ENCODE measurements at regions not wholly inside any gene's neighbourhood (a gene's known extent, or its start where the extent isn't known, plus 50 kb on each side); places are given as distances from the start of the nearest gene placed in this dataset.
"Not testable (repeated sequence)": the region's sequence is repeated elsewhere in the genome, so short reads cannot be mapped to it uniquely, and the experiment has no call there.

DNA sequence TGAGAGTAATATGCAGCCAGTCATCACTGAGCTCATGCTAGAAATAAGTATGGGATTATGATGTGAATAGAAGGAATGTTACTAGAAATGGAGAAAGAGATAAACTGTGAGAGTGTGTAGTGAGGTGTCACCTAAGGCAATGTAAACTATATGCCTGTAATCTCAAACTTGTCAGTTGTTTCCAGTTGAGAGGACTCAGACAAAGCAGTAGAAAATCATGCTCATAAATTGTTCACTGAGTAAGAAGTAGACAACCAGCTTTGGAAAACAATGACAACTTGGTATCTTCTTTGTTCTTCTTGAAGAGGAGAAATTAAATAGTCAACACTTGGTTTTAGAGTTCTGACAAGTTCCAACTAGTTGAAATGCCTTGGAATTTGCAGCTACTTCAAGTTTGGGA, 148.5 kb upstream of the OR4E1 start:
- TF ChIP-seq, protein P1, sequence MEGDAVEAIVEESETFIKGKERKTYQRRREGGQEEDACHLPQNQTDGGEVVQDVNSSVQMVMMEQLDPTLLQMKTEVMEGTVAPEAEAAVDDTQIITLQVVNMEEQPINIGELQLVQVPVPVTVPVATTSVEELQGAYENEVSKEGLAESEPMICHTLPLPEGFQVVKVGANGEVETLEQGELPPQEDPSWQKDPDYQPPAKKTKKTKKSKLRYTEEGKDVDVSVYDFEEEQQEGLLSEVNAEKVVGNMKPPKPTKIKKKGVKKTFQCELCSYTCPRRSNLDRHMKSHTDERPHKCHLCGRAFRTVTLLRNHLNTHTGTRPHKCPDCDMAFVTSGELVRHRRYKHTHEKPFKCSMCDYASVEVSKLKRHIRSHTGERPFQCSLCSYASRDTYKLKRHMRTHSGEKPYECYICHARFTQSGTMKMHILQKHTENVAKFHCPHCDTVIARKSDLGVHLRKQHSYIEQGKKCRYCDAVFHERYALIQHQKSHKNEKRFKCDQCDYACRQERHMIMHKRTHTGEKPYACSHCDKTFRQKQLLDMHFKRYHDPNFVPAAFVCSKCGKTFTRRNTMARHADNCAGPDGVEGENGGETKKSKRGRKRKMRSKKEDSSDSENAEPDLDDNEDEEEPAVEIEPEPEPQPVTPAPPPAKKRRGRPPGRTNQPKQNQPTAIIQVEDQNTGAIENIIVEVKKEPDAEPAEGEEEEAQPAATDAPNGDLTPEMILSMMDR (IDR thresholded peaks at IDR 0.05; ENCODE audit: low read depth, low read length): no peak
- DNase-seq: no peak
- H3K9me3 ChIP-seq (ENCODE audit: severe bottlenecking): no peaks in the 10 kb centered on the region

DNA sequence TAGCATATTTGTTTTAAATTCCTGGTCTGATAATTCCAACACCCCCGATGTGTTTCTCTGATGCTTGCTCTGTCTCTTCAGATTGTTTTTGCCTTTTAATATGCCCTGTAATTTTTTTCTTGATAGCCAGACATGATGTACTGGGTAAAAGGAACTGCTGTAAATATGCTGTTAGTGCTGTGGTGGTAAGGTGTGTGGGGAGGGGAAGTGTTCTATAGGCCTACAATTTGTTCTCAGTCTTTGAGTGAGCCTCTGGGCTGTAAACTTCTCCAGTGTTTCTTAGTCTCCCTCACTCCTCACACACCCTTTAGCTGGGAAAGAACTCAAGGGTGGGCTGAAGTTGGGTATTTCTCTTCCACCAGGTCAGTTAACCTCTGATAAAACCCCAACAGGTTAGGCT, 147.0 kb upstream of the OR4E1 start:
- TF ChIP-seq, protein P1 (IDR thresholded peaks at IDR 0.05; ENCODE audit: low read depth, low read length): no peak

More for the DNA sequence above, 148.5 kb upstream of the OR4E1 start:
- H3K36me3 ChIP-seq: no peaks in the 10 kb centered on the region
- peaks cover 16% of the 10 kb centered on the region for H3K27me3 ChIP-seq (ENCODE audit: insufficient read depth, low read depth, severe bottlenecking)
- H3K27ac ChIP-seq: no peak overlapping the region
- no peak overlapping the region for H3K4me3 ChIP-seq (ENCODE audit: low read depth, low read length)

DNA sequence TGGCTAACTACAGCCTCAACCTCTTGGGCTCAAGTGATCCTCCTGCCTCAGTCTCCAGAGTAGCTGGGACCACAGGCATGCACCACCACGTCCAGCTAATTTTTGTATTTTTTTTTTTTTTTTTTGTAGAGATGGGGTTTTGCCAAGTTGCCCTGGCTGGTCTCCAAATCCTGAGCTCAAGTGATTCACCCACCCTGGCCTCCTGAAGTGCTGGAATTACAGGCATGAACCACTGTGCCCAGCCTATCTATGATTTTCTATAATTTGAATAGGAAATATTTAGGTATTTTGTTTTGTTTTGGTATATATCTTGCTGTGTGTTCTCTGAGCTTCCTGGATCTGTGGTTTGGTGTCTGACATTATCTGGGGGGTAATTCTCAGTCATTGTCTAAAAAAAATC, 146.3 kb upstream of the OR4E1 start:
- H3K9me3 ChIP-seq (ENCODE audit: severe bottlenecking); H3K27me3 ChIP-seq (ENCODE audit: insufficient read depth, low read depth, severe bottlenecking); H3K27ac ChIP-seq; H3K4me3 ChIP-seq (ENCODE audit: low read depth, low read length); DNase-seq; H3K36me3 ChIP-seq: not testable (repeated sequence)

More for the DNA sequence above, 147.0 kb upstream of the OR4E1 start:
- Histone ChIP-seq H3K27ac (no peak overlapping the region), H3K36me3 (no peaks in the 10 kb centered on the region), H3K9me3 (ENCODE audit: severe bottlenecking) (peaks cover 3% of the 10 kb centered on the region), H3K27me3 (ENCODE audit: insufficient read depth, low read depth, severe bottlenecking) (peaks cover 6% of the 10 kb centered on the region), H3K4me3 (ENCODE audit: low read depth, low read length) (no peak overlapping the region)
- no peak for DNase-seq

DNA sequence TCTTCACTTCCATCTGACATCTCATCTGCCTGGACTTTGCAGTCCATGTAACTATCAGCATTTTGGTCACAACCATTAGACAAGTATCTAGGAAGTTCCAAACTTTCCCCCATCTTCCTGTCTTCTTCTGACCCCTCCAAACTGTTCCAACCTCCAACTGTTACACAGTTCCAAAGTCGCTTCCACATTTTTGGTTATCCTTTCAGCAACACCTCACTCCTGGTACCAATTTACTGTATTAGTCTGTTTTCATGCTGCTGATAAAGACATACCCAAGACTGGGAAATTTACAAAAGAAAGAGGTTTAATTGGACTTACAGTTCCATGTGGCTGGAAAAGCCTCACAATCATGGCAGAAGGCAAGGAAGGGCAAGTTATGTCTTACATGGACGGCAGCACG, 143.4 kb upstream of the OR4E1 start:
- not testable (repeated sequence) for H3K27ac ChIP-seq; H3K36me3 ChIP-seq; DNase-seq; H3K27me3 ChIP-seq (ENCODE audit: insufficient read depth, low read depth, severe bottlenecking); H3K9me3 ChIP-seq (ENCODE audit: severe bottlenecking); H3K4me3 ChIP-seq (ENCODE audit: low read depth, low read length)

DNA sequence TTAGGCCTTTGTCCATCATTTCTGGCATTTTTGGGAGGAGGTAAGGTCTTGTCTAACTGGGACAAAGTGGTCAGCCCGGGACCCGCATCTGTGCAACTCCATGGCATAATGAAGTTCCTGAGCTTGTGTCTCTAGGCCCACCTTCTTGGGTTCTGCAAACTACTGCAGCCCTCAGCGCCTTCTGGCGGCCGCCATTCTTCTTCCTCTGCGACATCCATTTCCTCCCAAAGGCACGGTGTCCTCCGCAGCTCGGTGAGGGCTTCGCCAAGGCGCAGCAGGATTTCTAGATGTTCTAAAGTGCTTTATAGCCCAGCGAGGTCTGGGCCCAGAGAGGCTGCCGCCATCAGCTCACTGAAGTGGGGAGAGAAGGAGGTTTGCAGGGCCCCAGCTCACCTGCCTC, 134.4 kb upstream of the OR4E1 start:
- TF ChIP-seq, protein P1 (IDR thresholded peaks at IDR 0.05; ENCODE audit: low read depth, low read length): no peak
- H3K9me3 ChIP-seq (ENCODE audit: severe bottlenecking): no peaks in the 10 kb centered on the region
- H3K36me3 ChIP-seq: no peaks in the 10 kb centered on the region
- H3K27me3 ChIP-seq (ENCODE audit: insufficient read depth, low read depth, severe bottlenecking): peaks cover 56% of the 10 kb centered on the region
- no peak overlapping the region for H3K27ac ChIP-seq
- H3K4me3 ChIP-seq (ENCODE audit: low read depth, low read length): no peak overlapping the region
- no peak for DNase-seq

DNA sequence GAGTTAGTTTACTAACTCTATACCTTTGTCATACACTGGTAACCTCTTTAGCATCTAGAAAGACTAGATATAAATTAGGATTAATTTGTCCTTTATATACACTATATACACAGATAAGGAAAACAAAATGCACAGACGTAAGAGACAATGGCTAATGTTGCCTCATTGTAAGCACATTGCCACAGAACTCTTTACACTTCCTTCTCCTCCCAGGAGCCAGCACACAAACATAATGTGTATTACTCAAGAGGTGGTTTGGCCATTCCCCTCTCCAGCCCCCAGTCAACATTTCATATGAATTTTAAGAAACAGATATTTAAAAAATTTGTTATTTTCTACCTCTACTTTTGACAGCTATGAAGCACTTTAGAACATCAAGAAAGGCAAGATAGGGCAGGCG, 131.4 kb upstream of the OR4E1 start:
- no peaks in the 10 kb centered on the region for H3K36me3 ChIP-seq
- H3K9me3 ChIP-seq (ENCODE audit: severe bottlenecking): no peaks in the 10 kb centered on the region
- DNase-seq: no peak
- no peak overlapping the region for H3K27ac ChIP-seq
- no peak overlapping the region for H3K4me3 ChIP-seq (ENCODE audit: low read depth, low read length)
- TF ChIP-seq, protein P1 (IDR thresholded peaks at IDR 0.05; ENCODE audit: low read depth, low read length): no peak
- H3K27me3 ChIP-seq (ENCODE audit: insufficient read depth, low read depth, severe bottlenecking): peaks cover 59% of the 10 kb centered on the region

DNA sequence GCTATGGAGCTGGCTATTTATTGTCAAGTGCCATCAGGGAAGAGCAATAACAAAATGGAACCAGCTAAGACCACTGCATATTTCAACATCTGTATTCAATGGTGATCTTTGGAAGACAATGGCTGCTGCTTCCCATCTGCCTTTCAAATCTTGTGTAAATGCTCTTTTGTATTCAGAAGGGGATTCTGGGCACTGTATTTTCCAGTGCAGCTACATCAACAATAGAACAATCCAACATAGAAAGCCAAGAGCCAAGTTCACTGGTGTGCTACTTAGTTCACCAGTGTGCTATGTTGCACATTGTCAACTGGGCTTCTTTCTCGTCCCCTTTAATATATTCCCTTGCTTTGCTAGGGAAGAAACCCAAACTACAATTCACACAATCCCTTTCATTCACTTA, 128.8 kb upstream of the OR4E1 start:
- TF ChIP-seq, protein P1 (IDR thresholded peaks at IDR 0.05; ENCODE audit: low read depth, low read length): no peak
- H3K27me3 ChIP-seq (ENCODE audit: insufficient read depth, low read depth, severe bottlenecking): peaks cover 46% of the 10 kb centered on the region
- DNase-seq: no peak
- no peaks in the 10 kb centered on the region for H3K36me3 ChIP-seq
- no peak overlapping the region for H3K4me3 ChIP-seq (ENCODE audit: low read depth, low read length)
- no peak overlapping the region for H3K27ac ChIP-seq
- H3K9me3 ChIP-seq (ENCODE audit: severe bottlenecking): no peaks in the 10 kb centered on the region
